Fibroblast of villous mesenchyme (primary cell): ENCODE measurements at regions not wholly inside any gene's neighbourhood (a gene's known extent, or its start where the extent isn't known, plus 50 kb on each side); places are given as distances from the start of the nearest gene placed in this dataset.

Experiments
- DNase-seq: peaks from one replicate; pipeline ENCODE4 v3.0.0-alpha.2; 2010; ENCODE audit warnings: low read depth
- H3K4me3 ChIP-seq: 2 replicates; pipeline ENCODE4 v1.5.1; 2011; ENCODE audit warnings: low read depth, mild to moderate bottlenecking, low read length
- TF ChIP-seq, protein P1 (sequence below): IDR thresholded peaks from 2 replicates; pipeline ENCODE4 v1.5.1; 2012; ENCODE audit warnings: low read depth, mild to moderate bottlenecking, low read length; ENCODE audit not compliant: insufficient read depth

DNA sequence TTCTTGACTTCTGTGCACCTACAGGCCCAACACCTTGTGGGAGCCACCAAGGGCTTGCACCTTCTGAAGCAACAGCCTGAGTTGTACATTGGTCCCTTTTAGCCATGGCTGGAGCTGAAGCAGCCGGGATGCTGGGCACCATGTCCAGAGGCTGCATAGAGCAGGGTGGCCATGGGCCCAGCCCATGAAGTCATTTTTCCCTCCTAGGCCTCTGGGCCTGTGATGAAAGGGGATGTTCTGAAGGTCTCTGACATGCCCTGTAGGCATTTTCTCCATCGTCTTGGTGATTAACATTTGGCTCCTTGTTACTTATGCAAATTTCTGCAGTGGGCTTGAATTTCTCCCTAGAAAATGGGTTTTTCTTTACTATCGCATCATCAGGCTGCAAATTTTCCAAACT lies 83.1 kb upstream of the ACVR1 start:
- no peak overlapping the region for H3K4me3 ChIP-seq
- TF ChIP-seq, protein P1, sequence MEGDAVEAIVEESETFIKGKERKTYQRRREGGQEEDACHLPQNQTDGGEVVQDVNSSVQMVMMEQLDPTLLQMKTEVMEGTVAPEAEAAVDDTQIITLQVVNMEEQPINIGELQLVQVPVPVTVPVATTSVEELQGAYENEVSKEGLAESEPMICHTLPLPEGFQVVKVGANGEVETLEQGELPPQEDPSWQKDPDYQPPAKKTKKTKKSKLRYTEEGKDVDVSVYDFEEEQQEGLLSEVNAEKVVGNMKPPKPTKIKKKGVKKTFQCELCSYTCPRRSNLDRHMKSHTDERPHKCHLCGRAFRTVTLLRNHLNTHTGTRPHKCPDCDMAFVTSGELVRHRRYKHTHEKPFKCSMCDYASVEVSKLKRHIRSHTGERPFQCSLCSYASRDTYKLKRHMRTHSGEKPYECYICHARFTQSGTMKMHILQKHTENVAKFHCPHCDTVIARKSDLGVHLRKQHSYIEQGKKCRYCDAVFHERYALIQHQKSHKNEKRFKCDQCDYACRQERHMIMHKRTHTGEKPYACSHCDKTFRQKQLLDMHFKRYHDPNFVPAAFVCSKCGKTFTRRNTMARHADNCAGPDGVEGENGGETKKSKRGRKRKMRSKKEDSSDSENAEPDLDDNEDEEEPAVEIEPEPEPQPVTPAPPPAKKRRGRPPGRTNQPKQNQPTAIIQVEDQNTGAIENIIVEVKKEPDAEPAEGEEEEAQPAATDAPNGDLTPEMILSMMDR, result no peak

DNA sequence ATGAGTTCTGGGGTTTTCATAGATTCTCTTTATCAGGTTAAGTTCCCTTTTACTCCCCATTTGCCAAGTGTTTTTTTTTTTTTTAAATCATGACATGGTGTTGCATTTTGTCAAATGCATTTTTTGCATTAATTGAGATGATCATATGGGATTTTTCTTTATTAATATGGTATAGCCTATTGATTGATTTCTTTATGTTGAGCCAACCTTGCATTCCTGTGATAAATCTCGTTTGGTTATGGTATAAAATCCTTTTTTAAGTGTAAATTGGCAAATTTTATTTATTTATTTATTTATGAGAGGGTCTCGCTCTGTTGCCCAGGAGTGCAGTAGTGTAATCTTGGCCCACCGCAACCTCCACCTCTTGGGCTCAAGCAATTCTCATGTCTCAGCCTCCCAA lies 81.5 kb upstream of the ACVR1 start:
- TF ChIP-seq, protein P1, result no peak
- DNase-seq, result no peak
- H3K4me3 ChIP-seq, result no peak overlapping the region

More for the DNA sequence above, 83.1 kb upstream of the ACVR1 start:
- no peak for DNase-seq

DNA sequence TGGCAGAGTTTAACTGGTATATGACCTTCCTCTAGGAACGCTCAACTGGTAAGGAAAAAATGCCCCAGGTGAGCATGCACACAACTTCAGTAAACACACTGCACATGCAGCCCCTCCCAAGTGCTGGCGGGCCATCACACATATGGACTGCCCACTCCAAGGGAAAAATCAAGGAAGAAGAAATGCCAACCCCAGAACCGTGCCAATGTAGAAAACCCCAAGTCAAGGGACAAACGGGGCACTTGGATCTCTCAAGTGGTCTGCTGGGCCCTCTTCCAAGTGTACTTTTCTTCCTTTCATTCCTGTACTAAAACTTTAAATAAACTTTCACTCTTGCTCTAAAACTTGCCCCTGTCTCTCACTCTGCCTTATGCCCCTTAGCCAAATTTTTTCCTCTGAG lies 76.4 kb upstream of the ACVR1 start:
- H3K4me3 ChIP-seq, result no peak overlapping the region
- TF ChIP-seq, protein P1, result no peak
- DNase-seq, result no peak

DNA sequence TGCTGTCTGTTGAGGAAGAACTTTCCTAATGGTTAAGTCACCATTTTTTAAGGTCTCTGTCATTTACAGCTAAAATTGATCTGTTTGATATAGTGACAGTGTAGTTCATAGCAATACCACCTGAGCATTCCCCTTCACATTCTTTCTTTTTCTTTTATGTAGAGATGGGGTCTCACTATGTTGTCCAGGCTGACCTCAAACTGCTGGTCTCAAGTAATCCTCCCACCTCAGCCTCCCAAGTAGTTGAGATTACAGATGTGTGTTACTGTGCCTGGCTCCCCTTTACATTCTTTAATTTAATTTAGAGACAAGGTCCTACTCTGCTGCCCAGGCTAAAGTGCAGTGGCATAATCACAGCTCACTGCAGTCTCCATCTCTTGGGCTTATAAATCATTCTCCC lies 72.7 kb upstream of the ACVR1 start:
- no peak overlapping the region for H3K4me3 ChIP-seq
- no peak for DNase-seq
- TF ChIP-seq, protein P1, result no peak

DNA sequence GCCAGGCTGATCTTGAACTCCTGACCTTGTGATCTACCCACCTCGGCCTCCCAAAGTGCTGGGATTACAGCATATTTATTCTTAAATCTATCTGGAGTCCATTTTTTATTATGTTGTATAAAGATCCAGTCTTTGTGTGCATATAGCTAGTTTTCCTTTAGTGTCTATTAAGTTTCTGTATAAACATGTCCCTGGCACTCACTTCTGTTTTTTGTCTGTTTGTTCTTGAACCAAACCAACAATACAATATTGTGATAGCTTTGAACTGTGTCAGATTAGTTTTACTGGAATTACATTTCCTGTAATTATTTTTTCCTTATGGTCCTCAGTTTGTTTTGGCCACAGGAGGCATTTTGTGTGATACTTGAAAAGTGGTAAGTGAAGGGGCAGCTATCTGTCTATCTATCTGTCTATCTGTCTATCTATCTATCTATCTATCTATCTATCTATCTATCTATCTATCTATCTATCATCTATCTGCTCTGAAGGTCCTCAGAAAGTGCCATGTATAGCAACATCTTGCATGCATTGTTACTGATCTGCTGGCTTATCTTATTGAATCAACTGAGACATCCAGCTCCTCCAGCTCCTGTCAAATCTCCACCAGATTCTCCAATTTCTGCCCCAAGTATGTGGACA lies 70.9 kb upstream of the ACVR1 start:
- TF ChIP-seq, protein P1, result no peak
- H3K4me3 ChIP-seq, result no peak overlapping the region
- no peak for DNase-seq

DNA sequence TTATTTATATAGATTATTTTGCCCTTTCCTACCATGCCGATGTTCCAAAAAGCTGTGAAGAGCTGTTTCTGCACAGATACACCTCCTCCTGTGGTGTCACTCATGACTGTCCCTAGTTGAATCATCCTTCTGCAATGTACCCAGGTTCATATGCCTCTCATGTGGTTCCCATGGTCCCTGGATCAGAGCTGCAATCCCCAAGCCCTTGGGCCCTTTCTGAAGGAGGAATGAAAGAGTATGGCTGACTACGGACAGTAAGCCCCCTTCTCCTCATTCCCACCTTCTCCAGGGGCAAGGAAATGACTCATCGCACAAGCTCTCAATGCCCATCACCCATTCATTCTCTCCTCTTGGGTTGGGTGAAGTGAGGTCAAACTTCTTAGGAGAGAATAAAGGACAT lies 63.9 kb upstream of the ACVR1 start:
- DNase-seq, result no peak

More for the DNA sequence above, 63.9 kb upstream of the ACVR1 start:
- TF ChIP-seq, protein P1, result no peak
- H3K4me3 ChIP-seq, result no peak overlapping the region
